KBM-7 (cell line): ENCODE measurements at regions not wholly inside any gene's neighbourhood (a gene's known extent, or its start where the extent isn't known, plus 50 kb on each side); places are given as distances from the start of the nearest gene placed in this dataset.

Experiments
- DNase-seq: peaks from one replicate; pipeline ENCODE4 v3.0.0-alpha.2; 2015
- in situ Hi-C: fragments of 300-500 bp; cut with MboI; formaldehyde crosslinking; loops from 2 replicates; pipeline ENCODE4 v1.14.3; 2020; ENCODE audit warnings: low sequenced_read_pairs, low pct_unique_long_range_greater_than_20kb, mixed read lengths

DNA sequence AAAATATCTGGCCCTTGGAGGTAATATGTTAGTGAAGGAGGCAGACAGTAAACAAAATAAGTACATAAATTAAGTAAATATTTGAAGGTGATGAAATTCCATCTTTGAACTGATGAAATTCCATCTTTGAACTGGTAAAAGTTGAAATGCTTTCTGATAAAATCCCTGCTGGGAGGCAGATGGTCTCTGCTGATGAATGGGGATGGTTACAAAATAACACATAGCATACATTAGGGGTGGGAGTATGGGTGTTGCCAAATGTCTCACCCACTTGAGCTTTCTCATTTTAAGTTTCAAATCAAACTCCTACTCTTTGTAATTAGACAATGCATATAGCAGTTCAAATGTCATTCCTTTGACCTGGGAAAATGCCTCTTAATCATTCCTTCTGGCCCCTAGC, 77.5 kb upstream of the SORCS3 start:
- no peak for DNase-seq
- in situ Hi-C loops, result no loop called here

DNA sequence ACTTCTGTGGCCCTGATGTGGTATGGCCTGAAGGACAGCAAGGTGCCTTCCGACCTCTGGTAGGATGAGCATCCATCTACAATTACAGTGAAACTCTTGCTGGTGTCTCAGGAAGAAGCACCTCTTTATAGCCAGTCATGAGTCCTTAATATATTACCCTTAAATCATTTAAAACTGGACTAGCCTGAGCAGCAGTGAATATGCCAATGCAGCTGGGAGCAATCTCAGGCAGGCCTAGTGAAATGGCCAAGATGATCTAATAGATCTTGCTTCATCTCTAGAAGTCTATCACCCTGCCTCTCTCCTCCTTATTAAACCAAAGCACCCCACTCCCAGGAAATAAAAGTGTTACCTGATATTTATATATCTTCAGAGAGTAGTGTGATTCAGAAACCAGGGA, 66.7 kb upstream of the SORCS3 start:
- no peak for DNase-seq
- in situ Hi-C loops, result no loop called here

DNA sequence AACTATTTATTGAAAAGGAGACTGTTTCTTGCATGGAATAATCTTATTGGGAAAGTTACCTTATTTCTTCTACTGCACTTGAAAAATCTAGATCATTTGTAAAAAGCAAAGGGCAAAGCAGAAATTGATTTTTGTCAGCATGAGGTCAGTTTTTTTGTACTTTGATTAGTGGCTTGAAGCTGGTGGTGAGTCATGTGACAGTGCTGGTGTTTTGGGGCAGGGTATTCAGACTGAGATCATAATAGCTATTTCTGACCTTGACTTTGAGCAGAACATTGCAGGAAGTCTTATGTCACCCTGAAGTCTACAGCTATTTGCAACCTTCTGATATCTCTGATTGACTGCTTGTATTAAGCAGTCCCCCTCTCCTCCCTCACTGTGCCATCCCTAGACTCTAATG, 66.3 kb upstream of the SORCS3 start:
- in situ Hi-C loops, result no loop called here

DNA sequence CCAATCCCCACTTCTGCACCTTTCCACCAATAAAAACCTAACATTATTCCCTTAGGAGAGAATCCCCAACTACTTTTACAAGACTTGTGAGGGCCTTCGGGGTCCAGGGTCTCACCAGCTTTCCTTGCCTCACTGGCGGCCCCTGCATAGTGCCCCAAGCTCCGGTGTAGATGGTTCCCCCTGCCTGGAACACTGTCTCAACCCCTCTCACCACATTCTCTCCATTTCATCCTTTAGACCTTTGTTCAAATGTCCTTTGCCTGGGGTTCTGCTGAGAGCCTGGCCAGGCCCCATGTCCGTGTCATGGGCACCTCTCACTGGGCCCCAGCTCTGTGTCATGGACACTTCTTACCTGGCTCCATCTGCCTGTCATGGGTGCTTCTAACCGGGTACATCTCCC, 64.5 kb upstream of the SORCS3 start:
- DNase-seq, result no peak
- in situ Hi-C loops, result no loop called here

More for the DNA sequence above, 66.3 kb upstream of the SORCS3 start:
- DNase-seq, result no peak

DNA sequence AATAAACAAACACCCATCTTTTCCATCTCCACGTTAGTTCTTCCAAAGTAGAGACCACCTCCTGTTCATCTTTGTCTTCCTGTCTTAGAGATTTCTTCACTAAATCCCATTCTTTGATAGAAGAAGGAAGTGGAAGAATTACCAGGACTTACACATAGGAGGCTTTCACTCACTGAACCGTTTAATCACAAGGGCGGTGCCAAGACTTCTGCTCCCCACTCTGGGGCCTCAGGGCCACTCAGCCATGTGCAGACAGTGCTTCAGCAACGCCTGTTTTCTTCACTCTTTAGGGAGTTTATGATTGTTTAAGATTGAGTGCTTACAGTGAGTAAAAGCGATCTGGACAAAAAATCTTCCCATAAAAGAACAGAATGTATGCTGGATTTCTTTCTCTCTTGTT, 63.9 kb upstream of the SORCS3 start:
- DNase-seq, result no peak
- in situ Hi-C loops, result no loop called here

DNA sequence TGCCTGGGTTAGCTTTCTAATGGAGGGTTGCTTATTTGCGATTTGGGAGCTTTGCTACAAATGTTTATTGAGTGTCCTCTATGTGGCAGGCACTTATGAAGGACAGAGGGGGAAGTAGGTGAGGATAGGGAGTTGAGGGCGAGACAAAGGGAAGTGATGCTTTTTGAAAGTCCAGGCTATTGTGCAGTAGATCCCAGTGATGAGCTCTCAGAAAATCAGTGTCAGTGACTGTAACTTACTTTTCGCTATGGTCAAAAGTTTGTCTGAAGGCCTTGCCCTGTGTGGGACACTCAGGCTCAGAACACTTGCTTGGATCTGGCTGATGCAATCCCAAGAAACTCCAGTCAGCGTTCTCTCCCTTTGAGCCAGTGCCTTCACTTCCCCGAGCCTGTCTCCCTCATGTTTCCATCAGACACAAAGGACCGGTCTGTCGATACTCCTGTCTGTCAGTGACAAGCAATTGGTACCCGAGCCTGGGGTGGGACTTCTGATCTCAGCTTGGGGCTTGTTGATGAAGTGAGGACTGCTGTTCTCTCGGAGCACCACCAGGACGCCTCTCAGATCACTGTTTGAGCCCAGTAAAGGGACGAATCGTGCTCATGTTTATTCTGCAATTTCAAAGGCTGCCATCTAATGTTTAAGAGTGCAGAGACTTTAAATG, 63.1 kb upstream of the SORCS3 start:
- no peak for DNase-seq

DNA sequence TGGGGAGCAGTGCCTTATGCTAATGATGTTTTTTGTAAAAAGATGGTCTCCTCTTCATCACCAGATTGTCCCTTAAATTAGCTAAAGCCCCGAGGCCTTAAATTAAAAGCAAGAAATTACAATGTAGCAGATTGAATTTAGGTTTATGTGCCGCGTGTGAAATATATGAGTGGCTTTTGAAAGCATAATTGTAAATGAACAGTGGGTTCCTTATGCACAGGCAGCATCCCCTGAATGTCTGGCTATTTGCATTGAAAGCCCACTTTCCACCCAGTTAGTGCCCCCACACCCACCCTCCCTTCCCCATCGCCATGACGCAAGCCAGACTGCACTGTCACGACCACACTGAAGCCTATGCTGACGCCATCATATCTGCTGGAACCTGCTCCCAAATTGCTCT, 62.4 kb upstream of the SORCS3 start:
- in situ Hi-C loops, result no loop called here
- no peak for DNase-seq

More for the DNA sequence above, 63.1 kb upstream of the SORCS3 start:
- in situ Hi-C loops, result no loop called here

DNA sequence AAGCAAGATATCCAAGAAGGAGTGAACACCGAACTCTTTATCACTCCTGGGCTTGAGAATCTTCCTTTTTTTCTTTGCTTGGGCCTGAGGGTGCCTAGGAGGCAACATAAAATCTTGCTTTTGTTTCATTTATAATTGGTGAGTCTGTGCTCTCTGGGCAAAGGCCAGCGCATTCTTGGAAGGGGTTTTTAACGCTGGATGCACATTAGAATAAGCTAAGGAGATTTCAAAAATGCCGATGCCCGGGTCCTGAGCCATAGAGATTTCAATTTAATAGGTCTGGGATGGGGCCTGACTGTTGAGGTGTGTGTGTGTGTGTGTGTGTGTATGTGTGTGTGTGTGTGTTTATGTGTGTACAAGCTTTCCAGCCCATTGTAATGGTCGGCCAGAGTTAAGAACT, 62.0 kb upstream of the SORCS3 start:
- no peak for DNase-seq
- in situ Hi-C loops, result no loop called here

DNA sequence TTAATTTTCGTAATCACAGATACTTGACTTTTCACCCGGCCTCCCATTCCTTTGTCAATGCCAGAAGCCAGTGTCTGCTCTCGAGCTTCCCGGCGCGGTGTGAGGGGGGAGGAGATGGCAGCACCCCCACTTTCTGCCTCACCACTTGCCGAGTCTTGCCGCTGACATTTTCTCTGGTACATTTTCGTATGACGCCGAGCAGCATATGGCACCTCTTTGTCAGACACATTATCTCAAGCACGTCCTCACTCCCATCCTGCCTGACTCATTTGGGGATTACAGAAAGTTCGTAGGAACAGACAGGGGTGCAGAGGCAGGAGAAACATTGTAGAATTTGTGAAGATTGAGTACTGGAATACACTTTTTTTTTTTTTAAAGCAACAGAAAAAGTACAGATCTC, 60.8 kb upstream of the SORCS3 start:
- DNase-seq, result no peak

DNA sequence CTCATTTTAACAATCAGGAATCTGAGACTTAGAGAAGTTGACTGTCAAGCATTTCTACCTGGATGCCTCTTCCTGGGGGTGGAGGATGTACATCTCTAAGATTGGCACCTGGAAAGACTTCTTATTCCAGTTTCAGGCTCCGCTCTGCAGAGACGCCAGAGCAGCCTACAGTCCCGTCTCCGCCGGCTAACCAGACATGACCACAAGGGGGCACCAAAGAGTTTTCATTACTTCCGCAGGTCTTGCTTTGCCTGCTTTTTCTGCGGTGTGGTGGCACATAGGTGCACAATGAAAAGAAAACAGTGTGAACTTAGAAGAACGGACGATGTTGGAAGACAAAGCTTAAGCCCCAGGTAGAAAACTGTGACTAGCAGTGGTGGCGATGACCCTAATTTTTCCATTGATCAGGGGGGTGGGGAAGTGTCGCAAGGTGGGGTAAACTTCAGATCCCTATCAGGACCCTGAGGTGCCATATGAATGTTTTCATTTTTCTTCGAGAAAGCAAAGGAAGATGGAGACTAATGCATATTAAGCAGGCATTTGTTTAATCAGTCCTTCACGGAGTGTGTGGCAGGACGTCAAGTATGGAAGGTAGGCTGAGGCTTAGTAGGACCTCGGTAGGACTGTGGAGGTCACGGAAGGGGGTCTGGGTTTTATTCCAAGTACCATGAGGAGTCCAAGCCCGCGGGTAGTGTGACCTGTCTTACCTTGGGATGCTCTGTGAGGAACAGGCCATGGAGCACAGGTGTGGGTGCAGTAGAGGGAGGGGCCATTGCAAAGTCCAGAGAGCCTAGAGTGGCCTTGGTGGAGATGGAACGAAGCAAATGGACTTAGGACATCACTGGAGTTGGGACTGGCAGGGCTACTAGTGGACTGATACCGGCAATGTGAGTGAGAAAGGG, 60.1 kb upstream of the SORCS3 start:
- in situ Hi-C loops, result no loop called here

More for the DNA sequence above, 60.8 kb upstream of the SORCS3 start:
- in situ Hi-C loops, result no loop called here

DNA sequence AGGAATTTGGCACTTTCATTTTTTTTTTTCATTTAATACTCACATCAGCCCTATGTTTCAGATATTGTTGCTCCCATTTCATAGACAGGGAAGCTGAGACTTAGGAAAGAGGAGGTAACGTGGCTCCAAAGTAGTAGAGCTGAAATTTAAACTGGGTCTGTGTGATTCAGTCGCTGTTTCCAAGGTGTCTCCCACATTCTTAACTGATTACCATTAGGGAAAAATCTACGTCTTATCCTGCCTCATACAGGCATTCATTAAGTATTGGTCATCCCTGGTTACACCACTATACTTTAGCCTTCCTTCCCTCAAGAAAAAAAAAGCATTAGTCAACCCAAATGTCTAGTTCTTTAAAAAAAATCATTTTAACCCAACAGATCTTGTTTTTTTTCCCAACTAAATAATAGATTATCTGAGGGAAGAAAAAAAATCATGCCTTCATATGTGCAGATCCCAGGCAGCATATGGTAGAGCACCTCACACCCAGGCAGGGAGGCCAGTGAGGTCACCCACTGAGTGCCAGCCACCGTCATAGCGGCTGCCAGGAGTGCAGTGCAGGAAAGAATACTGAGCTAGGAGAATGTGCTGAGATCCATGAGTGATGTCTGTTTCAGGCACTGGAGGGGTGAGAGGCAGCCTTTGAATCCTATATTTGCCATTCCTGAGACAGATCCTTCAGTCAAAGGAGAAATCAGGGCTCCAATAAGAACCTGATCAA, 59.0 kb upstream of the SORCS3 start:
- no peak for DNase-seq
- in situ Hi-C loops, result no loop called here

More for the DNA sequence above, 60.1 kb upstream of the SORCS3 start:
- peak; percentile 65 for DNase-seq

DNA sequence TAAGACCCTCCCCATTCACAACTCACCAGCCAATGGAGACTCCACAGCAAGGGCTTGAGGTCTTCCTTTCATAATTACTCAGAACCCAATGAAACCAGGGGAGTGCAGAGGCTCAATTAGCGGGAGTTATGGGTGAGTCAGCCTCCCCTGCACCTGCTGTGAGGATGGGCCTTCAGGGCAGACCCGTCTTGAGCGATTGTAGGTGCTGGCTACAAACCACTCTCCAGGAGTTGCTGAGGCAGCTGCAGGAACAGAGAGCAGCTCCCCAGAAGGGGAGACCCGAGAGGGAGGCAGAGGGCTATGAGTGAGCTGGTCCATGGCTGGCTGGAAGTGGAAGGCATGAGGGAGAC, 58.5 kb upstream of the SORCS3 start:
- in situ Hi-C loops, result no loop called here
- DNase-seq, result no peak

DNA sequence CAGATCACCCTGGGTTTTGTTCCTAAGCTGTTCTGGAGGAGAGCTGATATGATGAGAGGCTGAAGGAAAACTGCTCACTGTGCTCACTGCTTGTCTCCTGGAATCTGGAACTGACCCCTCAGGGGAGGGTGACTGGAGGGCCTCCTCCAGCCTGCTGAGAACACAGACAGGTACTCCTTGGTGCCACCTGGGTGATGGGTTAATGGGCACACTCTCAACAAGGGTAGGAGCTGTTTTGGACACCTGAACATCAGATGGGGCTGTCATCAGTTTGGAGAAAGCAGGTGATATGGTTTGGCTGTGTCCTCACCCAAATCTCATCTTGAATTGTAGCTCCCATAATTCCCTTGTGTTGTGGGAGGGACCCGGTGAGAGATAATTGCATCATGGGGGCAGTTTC, 58.1 kb upstream of the SORCS3 start:
- no peak for DNase-seq
- in situ Hi-C loops, result no loop called here

DNA sequence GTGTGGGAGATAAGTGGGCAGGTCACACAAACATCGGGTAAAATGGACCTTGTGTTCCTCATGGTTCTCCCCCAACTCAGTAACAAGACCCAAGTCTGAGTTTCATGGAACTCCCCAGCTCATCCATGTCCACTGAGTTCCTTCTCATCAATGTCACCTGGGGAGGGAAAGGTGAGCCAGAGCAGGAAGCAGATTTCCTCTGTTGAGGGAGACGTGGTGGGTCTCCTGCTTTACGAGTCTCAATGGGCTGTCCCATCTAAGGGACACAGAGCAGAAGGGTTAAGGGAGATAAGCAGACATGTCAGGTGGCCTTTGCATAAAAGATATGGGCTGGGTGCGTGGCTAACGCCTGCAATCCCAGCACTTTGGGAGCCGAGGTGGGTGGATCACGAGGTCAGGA, 56.5 kb upstream of the SORCS3 start:
- in situ Hi-C loops, result no loop called here
- no peak for DNase-seq

DNA sequence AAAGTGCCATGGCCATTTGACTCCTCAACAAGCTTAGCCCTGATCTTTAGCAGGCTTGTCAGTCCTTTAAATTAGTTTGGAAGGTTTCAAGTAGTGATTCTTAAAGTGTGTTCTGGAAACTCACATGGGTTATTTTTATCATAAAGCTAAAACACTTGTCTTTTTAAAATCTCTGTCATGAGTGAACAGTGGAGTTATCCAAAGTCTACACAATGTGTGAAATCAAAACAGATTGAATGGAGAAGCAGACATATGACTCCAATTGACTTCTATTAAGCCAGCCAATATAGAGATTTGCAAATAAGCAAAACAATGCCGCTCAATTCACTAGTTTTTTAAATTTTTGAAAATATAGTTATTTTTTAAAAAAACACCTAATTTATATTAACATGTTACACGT, 53.3 kb upstream of the SORCS3 start:
- in situ Hi-C loops, result no loop called here
- no peak for DNase-seq

DNA sequence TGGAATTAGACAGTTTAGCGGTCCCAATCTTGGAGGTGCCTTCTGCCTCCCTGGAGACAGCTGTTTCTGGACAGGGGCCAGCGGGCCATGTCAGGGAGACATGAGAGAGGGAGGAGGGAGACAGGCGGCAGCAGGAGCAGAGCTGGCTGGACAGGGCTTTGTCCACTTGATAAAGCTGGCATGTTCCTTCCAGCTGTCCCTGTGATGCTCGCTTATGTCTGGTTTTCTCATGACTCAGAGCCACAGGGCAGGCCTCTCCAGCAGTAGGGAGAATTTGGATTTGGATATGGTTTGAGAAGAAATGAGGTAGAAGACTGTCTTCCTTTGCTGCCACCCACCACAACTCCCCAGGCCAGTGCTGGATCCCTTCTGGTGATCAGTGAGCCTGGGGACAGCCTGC, 51.7 kb upstream of the SORCS3 start:
- DNase-seq, result no peak

DNA sequence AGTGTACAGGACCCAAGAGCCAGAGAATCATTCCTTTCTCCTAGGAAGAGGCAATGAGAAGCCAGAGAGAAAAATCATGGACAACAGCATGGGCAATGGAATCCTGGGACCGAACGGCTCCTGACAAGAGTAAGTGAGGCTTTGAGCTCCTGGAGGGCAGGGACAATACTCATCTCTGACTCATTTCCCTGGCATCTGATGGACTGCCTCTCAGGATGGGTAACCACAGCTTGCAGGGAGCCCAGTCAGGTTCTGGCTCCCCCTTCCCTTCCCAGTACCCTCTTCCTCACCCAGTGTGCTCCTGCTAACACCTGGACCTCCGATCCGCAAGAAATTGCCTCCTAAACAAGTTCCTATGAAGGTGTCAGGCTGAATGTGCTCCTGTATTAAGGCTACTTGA, 51.2 kb upstream of the SORCS3 start:
- in situ Hi-C loops, result no loop called here
- DNase-seq, result no peak

More for the DNA sequence above, 51.7 kb upstream of the SORCS3 start:
- in situ Hi-C loops, result no loop called here
